Right hindlimb (tissue), 1 donor: ENCODE measurements at regions not wholly inside any gene's neighbourhood (a gene's known extent, or its start where the extent isn't known, plus 50 kb on each side); places are given as distances from the start of the nearest gene placed in this dataset.

Source experiments
- DNase-seq: peaks from one replicate; pipeline ENCODE4 v3.0.0-alpha.2; 2018

DNA sequence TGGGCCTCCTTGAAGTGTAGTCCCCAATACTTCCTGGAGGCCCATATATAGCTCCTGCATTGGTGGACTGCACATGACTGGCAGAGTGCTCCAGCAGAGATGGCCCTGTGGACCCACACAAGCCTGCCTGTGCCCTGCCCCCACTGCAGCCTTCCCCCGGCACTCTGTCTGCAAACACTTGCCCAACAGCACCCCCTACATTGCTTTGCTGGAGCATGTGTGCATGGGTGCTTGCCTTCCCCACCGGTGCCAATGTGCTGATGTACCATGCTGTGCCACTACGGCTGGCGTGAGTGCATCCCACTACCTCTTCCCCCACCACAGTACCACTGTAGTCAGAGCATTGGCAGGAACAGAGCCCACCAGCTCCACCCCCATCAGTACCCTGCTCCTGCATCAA lies 563.6 kb upstream of the CTNND2 start:
- no peak for DNase-seq

- no peak for DNase-seq
These were observed 556.4 kb upstream of the CTNND2 start for GRCh38 chr5:12460493-12461261.

DNA sequence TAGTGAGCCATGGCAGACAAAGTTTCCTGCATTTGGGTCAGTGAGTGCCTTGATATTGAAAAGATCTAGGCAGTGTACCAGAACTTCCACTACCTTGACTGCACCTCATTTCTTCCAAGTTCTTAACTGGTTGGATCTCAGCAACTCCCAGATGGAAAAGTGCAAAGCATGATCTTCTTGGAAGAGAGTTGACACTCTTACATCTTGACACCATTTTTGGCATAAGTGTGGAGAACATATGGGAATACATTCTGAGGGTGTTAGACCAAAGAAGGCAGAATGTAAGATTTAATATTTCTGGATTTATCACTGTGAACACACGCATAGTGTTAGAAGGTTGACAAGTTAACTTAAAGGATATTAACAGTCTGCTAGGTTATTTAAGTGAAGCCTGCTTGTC lies 555.1 kb upstream of the CTNND2 start:
- no peak for DNase-seq

GRCh38 chr5:12419075-12419474 lies 514.8 kb upstream of the CTNND2 start:
- no peak for DNase-seq

GRCh38 chr5:12413585-12413984 lies 509.3 kb upstream of the CTNND2 start:
- DNase-seq = no peak

GRCh38 chr5:12413075-12413474 lies 508.8 kb upstream of the CTNND2 start:
- DNase-seq = no peak

DNA sequence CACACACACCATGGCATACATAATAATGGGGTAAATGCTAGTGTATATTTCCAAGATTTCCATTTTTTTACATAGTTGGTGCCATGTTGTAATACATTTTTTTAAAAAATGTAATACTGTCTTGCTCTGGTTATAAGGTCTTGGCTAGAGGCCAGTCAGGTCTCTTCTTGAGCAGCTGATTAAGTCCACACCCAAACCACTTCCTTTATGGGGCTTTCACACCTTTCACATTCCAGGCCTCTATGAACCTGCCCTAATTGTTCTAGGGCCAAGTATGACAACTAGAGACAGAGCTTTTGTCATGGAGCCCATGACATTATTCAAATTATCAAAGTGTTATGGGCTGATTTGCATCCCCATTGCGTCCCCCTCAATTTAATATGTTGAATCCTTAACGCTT lies 495.6 kb upstream of the CTNND2 start:
- DNase-seq = no peak

- no peak for DNase-seq
These were observed 488.0 kb upstream of the CTNND2 start for GRCh38 chr5:12392246-12392645.

DNA sequence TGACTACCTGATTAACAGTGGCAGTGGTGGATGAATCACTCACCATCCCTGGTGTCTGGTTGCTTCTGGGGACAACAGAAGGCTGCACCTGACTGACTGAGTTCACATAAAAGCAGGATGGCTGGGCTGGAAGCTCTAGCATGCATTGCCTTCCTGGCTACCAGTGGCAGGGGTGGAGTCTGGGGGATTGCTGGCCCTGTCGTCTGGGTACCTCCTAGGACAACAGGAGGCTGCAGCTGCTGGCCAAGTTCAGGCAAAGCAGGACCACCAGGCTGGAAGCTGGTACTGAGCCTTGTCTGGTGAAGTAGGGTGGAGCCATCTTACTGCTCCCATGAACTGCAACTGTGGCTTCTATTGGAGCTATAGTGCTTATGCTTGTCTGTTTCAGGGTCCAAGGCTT lies 480.8 kb upstream of the CTNND2 start:
- DNase-seq = no peak

GRCh38 chr5:12384005-12384404 lies 479.8 kb upstream of the CTNND2 start:
- no peak for DNase-seq

- DNase-seq = no peak
These were observed 463.7 kb upstream of the CTNND2 start for GRCh38 chr5:12367973-12368372.

GRCh38 chr5:12360218-12360617 lies 456.0 kb upstream of the CTNND2 start:
- no peak for DNase-seq

DNA sequence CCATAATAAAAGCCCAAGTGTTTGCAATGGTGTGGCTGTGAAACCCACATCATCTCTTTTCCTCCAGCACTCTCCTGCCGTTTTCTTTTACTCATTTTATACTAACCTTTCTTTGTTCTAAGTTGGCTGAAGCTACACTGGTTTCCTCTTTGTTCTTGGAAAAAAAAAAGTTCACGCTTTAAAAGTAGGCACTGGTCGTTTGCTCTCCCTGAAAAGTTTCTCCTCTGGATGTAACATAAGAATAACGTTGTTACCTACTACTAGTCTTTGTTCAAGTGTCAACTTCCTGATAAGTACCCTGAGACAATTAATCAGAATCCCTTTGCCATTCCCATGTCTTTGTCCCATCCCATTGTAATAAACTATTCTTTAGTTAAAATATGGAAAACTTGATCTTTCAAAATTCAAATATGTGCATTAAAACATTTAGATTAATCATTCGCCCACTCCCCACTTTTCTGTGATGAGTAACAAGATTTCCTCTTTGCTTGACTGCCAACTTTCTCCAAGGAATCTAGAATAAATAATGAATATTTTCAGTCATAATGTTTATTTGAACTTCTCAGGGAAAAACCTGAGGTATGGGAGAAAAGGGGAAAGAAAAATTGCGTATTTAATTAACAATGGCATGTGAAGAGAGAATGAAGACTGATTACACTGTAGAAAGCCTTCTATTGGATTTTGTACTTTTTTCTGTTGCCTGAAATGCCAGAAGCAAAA lies 454.3 kb upstream of the CTNND2 start:
- no peak for DNase-seq

- no peak for DNase-seq
These were observed 453.4 kb upstream of the CTNND2 start for GRCh38 chr5:12357626-12358025.

DNA sequence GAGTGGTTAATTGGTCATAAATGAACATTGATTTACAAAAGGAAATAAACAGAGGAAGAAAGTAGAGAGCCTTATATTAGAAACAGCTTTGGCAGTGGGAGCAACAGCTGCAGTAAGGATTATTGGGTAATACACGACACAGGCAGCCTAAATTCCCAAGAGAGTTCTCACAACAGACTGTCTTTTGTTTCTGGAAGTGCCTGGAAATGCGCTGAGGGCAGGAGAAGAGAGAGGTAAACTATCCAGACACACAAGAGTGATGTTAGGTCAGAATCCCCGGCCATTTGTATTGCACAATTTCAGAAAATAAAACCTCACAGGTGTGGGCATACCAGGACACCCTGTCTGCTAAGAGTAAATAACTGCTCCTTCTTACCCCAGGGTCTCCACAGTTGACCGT lies 450.4 kb upstream of the CTNND2 start:
- no peak for DNase-seq

DNA sequence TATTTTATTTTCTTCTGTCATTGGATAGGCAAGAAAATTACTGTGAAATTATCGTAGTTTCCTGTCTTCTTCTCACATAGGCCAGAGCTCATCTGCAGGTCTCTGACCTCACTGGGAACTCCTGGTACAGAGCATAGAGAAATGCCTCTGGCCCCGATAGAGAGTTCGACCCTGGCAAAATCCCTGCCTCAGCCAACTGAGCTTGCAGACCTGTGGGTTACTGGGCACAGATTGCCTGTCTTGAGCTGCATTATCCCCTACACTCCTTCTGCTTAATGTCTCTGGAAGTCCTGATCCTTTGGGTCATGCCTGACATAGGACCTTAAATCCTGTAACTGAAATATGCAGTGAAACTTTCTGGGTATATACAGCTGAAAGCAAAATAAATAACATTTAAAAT lies 439.3 kb upstream of the CTNND2 start:
- no peak for DNase-seq

DNA sequence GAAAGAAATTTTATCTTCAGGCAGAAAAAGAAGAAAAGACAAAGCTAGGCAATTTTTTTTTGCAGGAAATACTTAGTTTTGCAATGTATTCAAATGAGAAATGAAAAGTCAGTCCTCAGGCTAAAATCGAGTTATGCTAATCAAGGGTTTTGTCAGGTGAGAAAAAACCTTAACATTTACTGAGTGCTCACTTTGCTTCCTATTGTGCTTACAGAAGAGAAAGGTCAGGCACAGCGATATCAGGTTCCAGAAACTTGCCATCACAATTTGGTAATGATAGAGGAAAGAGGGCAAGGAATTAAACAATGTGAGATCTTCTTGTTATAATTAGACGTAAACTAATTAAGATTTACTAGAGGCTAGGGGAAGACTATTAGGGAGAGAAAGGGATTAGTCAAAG lies 431.7 kb upstream of the CTNND2 start:
- no peak for DNase-seq

- DNase-seq = no peak
These were observed 428.2 kb upstream of the CTNND2 start for GRCh38 chr5:12332480-12332879.

DNA sequence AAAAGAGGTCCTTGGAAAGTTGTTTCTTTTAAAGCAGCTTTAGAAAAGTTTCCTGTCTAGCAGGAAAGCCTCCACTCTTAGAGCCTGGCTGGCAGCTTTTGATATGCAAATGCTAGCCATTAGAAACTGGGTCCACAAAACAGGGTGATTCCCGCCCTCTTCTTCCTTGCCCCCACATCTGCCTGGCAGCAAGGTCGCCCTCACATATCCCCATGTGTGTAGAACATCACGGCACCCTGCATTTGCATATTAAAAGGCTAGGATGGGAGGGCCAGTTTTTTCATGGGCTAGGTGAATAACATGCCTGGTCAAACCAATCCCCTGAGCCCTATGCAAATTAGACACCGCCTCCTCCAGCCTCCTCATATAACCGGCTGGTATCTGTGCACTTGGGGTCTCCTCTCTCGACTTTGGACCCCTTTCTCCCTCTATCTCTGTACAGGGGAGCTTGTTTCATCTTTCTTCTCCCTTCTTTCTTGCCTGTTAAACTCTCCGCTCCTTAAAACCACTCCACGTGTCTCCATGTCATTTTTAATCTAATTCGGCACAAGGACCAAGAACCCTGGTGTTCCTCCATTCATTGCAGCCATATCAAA lies 426.8 kb upstream of the CTNND2 start:
- no peak for DNase-seq

DNA sequence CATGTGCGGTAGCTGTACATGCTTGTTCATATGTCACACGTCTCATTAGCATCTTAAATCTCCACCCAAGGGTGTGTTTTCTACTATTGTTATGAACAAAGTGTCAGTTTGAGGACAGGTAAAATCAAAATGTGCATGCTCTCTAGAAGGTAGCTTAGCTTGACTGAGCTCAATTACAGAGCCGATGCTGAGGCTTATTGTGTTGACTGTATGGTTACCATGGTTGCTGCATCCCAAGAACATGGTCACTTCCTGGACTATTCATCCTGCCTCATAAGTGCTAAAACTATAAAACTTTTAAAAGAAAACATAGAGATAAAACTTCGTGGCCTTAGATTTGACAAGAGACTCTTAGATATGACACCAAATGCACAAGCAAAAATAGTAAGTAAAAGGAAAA lies 426.1 kb upstream of the CTNND2 start:
- DNase-seq = no peak

- DNase-seq = no peak
These were observed 419.5 kb upstream of the CTNND2 start for GRCh38 chr5:12323637-12324229.

- DNase-seq = no peak
These were observed 417.8 kb upstream of the CTNND2 start for GRCh38 chr5:12322042-12322441.

DNA sequence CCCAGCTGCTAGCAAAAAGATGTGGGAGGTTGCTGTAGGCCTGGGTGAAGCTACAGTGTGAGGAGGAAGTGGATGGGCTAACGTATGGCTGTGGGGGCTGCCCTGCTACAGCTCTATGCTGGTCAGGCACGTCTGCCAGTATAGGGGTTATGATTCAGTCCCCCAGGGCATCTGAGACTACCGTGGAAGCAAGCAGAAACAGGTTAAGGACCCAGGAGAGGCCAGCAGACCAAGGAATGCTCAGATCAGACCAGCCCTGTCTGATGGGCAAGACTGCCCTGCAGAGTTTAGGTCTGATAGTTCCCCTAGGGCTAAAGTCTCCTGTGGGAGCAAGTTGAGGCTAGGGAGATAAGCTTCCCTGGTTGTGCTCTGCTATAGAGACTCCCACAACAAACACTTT lies 416.1 kb upstream of the CTNND2 start:
- DNase-seq = no peak

DNA sequence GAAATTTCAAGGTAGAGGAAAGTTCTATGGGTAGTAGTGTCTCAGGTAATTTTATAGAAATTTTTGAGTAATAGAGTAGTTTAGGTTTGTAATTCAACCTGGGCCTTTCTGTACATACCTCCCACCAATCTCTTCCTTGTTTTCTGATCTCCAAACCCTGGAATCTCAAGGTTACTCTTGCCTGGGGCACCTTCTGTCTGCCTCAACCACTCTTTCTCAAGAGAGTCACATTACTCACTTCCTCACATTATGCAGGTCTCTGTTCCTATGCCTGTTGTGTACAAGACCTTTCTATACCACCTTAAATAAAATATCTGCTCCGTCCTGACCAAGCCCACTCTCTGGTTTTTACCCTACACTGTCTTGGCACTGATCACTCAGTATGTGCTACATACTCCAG lies 412.6 kb upstream of the CTNND2 start:
- DNase-seq = no peak
